ENCODE measurements at regions not wholly inside any gene's neighbourhood (a gene's known extent, or its start where the extent isn't known, plus 50 kb on each side); places are given as distances from the start of the nearest gene placed in this dataset.

GRCh38 chr13:85379991-85380390, 419.2 kb downstream of the SLITRK6 start:
- no peak for DNase-seq (ENCODE audit: low spot score)

- no peak for DNase-seq (ENCODE audit: low spot score)
Measured at GRCh38 chr13:85379433-85379832, 419.8 kb downstream of the SLITRK6 start.

GRCh38 chr13:85377783-85378182, 421.4 kb downstream of the SLITRK6 start:
- no peak for DNase-seq (ENCODE audit: low spot score)

GRCh38 chr13:85373322-85373721, 425.9 kb downstream of the SLITRK6 start:
- DNase-seq (ENCODE audit: low spot score): no peak

GRCh38 chr13:85371254-85371653, 428.0 kb downstream of the SLITRK6 start:
- no peak for DNase-seq (ENCODE audit: low spot score)

- no peak for DNase-seq (ENCODE audit: low spot score)
Measured at GRCh38 chr13:85368686-85369085, 430.5 kb downstream of the SLITRK6 start.

- DNase-seq (ENCODE audit: low spot score): no peak
Measured at GRCh38 chr13:85367887-85368286, 431.3 kb downstream of the SLITRK6 start.

- DNase-seq (ENCODE audit: low spot score): no peak
Measured at GRCh38 chr13:85366759-85367417, 432.3 kb downstream of the SLITRK6 start.

GRCh38 chr13:85363504-85363903, 435.7 kb downstream of the SLITRK6 start:
- no peak for DNase-seq (ENCODE audit: low spot score)

- no peak for DNase-seq (ENCODE audit: low spot score)
Measured at GRCh38 chr13:85362980-85363379, 436.2 kb downstream of the SLITRK6 start.

GRCh38 chr13:85347251-85347650, 452.0 kb downstream of the SLITRK6 start:
- no peak for DNase-seq (ENCODE audit: low spot score)

- DNase-seq (ENCODE audit: low spot score): no peak
Measured at GRCh38 chr13:85334187-85334586, 465.0 kb downstream of the SLITRK6 start.

- no peak for DNase-seq (ENCODE audit: low spot score)
Measured at GRCh38 chr13:85333506-85334020, 465.7 kb downstream of the SLITRK6 start.

- DNase-seq (ENCODE audit: low spot score): no peak
Measured at GRCh38 chr13:85332615-85333014, 466.6 kb downstream of the SLITRK6 start.

- DNase-seq (ENCODE audit: low spot score): no peak
Measured at GRCh38 chr13:85321734-85322133, 477.5 kb downstream of the SLITRK6 start.

GRCh38 chr13:85317781-85318180, 481.4 kb downstream of the SLITRK6 start:
- no peak for DNase-seq (ENCODE audit: low spot score)

- DNase-seq (ENCODE audit: low spot score): no peak
Measured at GRCh38 chr13:85316506-85317025, 482.7 kb downstream of the SLITRK6 start.

- DNase-seq (ENCODE audit: low spot score): peak; percentile 79
Measured at GRCh38 chr13:85314686-85315085, 484.5 kb downstream of the SLITRK6 start.

- DNase-seq (ENCODE audit: low spot score): no peak
Measured at GRCh38 chr13:85313761-85314503, 485.3 kb downstream of the SLITRK6 start.

- no peak for DNase-seq (ENCODE audit: low spot score)
Measured at GRCh38 chr13:85312071-85312470, 487.1 kb downstream of the SLITRK6 start.

GRCh38 chr13:85303630-85304029, 495.6 kb downstream of the SLITRK6 start:
- DNase-seq (ENCODE audit: low spot score): no peak

GRCh38 chr13:85298387-85298924, 500.8 kb downstream of the SLITRK6 start:
- no peak for DNase-seq (ENCODE audit: low spot score)

GRCh38 chr13:85288698-85289097, 510.5 kb downstream of the SLITRK6 start:
- no peak for DNase-seq (ENCODE audit: low spot score)
